Mesendoderm (in vitro differentiated cells): ENCODE measurements at regions not wholly inside any gene's neighbourhood (a gene's known extent, or its start where the extent isn't known, plus 50 kb on each side); places are given as distances from the start of the nearest gene placed in this dataset.

Experiments used
- DNase-seq: peaks from one replicate; pipeline ENCODE4 v3.0.0; 2013
- H2AK5ac ChIP-seq: 2 replicates; pipeline ENCODE4 v1.6.1; 2013; ENCODE audit warnings: low read length, inconsistent platforms
- H2BK120ac ChIP-seq: 2 replicates; pipeline ENCODE4 v1.6.1; 2013; ENCODE audit warnings: low read depth, mild to moderate bottlenecking, low read length, moderate library complexity, mixed read lengths
- H2BK15ac ChIP-seq: replicated peaks from 2 replicates; pipeline ENCODE4 v1.6.1; 2013; ENCODE audit warnings: low read depth, mild to moderate bottlenecking, moderate library complexity
- H2BK5ac ChIP-seq: 2 replicates; pipeline ENCODE4 v1.6.1; 2013; ENCODE audit warnings: low read length, inconsistent platforms
- H3K18ac ChIP-seq: 2 replicates; pipeline ENCODE4 v1.6.1; 2013; ENCODE audit warnings: mild to moderate bottlenecking, low read length, mixed read lengths
- H3K23ac ChIP-seq: one replicate; pipeline ENCODE4 v1.6.1; 2013; ENCODE audit warnings: low read length
- H3K27ac ChIP-seq: 2 replicates; pipeline ENCODE4 v1.5.1; 2013; ENCODE audit warnings: low read depth, mild to moderate bottlenecking, inconsistent platforms, low read length, moderate library complexity
- H3K27me3 ChIP-seq: 2 replicates; pipeline ENCODE4 v1.6.1; 2013; ENCODE audit warnings: low read length, control low read depth, mild to moderate bottlenecking, inconsistent platforms; ENCODE audit not compliant: insufficient read depth, poor library complexity
- H3K36me3 ChIP-seq: 2 replicates; pipeline ENCODE4 v1.6.1; 2013; ENCODE audit warnings: low read length, inconsistent platforms; ENCODE audit not compliant: control insufficient read depth, insufficient read depth
- H3K4ac ChIP-seq: one replicate; pipeline ENCODE4 v1.6.1; 2013; ENCODE audit warnings: low read depth, mild to moderate bottlenecking, low read length, moderate library complexity
- H3K4me1 ChIP-seq: 2 replicates; pipeline ENCODE4 v1.6.1; 2013; ENCODE audit warnings: low read depth, low read length, inconsistent platforms; ENCODE audit not compliant: control insufficient read depth
- H3K4me2 ChIP-seq: 2 replicates; pipeline ENCODE4 v1.6.1; 2013; ENCODE audit warnings: low read length
- H3K4me3 ChIP-seq: 2 replicates; pipeline ENCODE4 v1.5.1; 2013; ENCODE audit warnings: mild to moderate bottlenecking, low read length
- H3K56ac ChIP-seq: one replicate; pipeline ENCODE4 v1.6.1; 2013; ENCODE audit warnings: low read length
- H3K79me1 ChIP-seq: 2 replicates; pipeline ENCODE4 v1.6.1; 2013; ENCODE audit warnings: low read length, inconsistent platforms
- H3K79me2 ChIP-seq: 2 replicates; pipeline ENCODE4 v1.6.1; 2013; ENCODE audit warnings: mild to moderate bottlenecking, low read length; ENCODE audit not compliant: control insufficient read depth, insufficient read depth
- H3K9ac ChIP-seq: 2 replicates; pipeline ENCODE4 v1.6.1; 2013; ENCODE audit warnings: low read length, inconsistent platforms
- H4K5ac ChIP-seq: one replicate; pipeline ENCODE4 v1.6.1; 2013; ENCODE audit warnings: low read length
- H4K8ac ChIP-seq: one replicate; pipeline ENCODE4 v1.6.1; 2013; ENCODE audit warnings: low read depth, mild to moderate bottlenecking, control low read depth, low read length, moderate library complexity
- WGBS: extraction: QIAGEN DNeasy Blood & Tissue Kit; methylation state at CpG from one replicate; pipeline ENCODE4 v1.1.7; 2013; ENCODE audit warnings: low lambda C conversion rate, missing lambda C conversion rate; ENCODE audit not compliant: insufficient coverage; ENCODE audit errors: extremely low coverage; 5-methylcytosine and 5-hydroxymethylcytosine counted together

- no peak overlapping the region for H3K23ac ChIP-seq
- no peak overlapping the region for H2BK120ac ChIP-seq
- H3K27me3 ChIP-seq = peaks cover under 1% of the 10 kb centered on the region
- H3K18ac ChIP-seq = no peak overlapping the region
- no peaks in the 10 kb centered on the region for H3K79me1 ChIP-seq
- WGBS = no CpG with 5 or more reads among the region's 6 CpGs
- H3K56ac ChIP-seq = no peak overlapping the region
- H4K8ac ChIP-seq = no peak overlapping the region
- no peak for DNase-seq
- H2AK5ac ChIP-seq = no peak overlapping the region
- H3K36me3 ChIP-seq = no peaks in the 10 kb centered on the region
- H3K4me2 ChIP-seq = no peak overlapping the region
- H3K4me3 ChIP-seq = no peak overlapping the region
- H2BK5ac ChIP-seq = no peak overlapping the region
- no peaks in the 10 kb centered on the region for H3K79me2 ChIP-seq
- no peak overlapping the region for H3K9ac ChIP-seq
- H3K4ac ChIP-seq = no peak overlapping the region
- no peak overlapping the region for H2BK15ac ChIP-seq
- H3K27ac ChIP-seq = no peak overlapping the region
- peaks cover 5% of the 10 kb centered on the region for H3K4me1 ChIP-seq
- H4K5ac ChIP-seq = no peak overlapping the region
Measured at GRCh38 chr1:214193691-214194090, 87.3 kb upstream of the SMYD2 start.

DNA sequence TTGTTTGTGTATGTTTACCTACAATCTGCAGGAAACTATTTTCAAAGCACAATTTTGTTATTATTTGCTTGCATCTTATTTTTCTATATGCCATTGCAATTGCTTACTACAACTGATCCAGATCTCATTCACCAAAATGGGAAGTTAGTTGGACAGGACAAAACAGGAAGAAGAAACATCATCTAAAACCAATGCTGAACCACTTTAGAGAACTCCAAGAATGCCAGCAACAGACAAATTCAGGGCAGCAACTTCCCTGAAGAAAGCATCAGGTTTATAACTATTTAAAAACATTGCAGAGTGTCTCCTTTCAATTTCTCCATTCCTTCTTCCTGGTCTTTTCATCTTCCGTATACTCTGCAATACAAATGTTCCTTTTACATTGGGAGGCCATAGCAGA is 82.4 kb upstream of the SMYD2 start:
- no peak overlapping the region for H2BK15ac ChIP-seq
- H3K56ac ChIP-seq = no peak overlapping the region
- no peak overlapping the region for H4K5ac ChIP-seq
- no peaks in the 10 kb centered on the region for H3K79me1 ChIP-seq
- no peaks in the 10 kb centered on the region for H3K4me1 ChIP-seq
- H3K36me3 ChIP-seq = no peaks in the 10 kb centered on the region
- H3K23ac ChIP-seq = no peak overlapping the region
- H2BK5ac ChIP-seq = no peak overlapping the region
- H3K27me3 ChIP-seq = no peaks in the 10 kb centered on the region
- H3K4me3 ChIP-seq = no peak overlapping the region
- H4K8ac ChIP-seq = no peak overlapping the region
- no peak overlapping the region for H3K4me2 ChIP-seq
- no peak overlapping the region for H2AK5ac ChIP-seq
- no peak for DNase-seq
- H3K18ac ChIP-seq = no peak overlapping the region
- WGBS = no CpG with 5 or more reads among the region's 1 CpG
- no peak overlapping the region for H3K27ac ChIP-seq
- H3K4ac ChIP-seq = no peak overlapping the region
- H3K9ac ChIP-seq = no peak overlapping the region
- no peak overlapping the region for H2BK120ac ChIP-seq
- no peaks in the 10 kb centered on the region for H3K79me2 ChIP-seq

- WGBS = no CpG with 5 or more reads among the region's 2 CpGs
- Histone ChIP-seq H2AK5ac (no peak overlapping the region), H3K27me3 (no peaks in the 10 kb centered on the region)
Measured at GRCh38 chr1:214199585-214199984, 81.4 kb upstream of the SMYD2 start.

DNA sequence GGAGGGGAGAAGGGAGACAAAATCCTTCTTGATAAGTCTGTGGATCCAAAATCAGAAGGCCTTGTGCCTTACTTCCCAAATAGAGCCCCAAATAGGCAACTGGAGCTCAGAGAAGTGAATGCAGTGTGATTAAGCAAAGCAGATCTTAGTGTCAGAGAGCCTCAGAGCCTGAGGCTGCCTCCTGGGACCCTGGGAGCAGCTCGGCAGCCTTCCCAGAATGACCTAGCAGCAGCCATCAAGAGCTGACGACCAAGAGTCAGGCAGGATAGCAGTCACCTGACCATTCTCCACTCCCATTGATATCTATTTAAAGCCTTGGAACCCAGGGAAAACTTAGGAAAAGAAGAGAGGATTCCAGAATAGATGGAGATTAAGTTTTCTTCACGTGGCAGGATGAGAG is 78.0 kb upstream of the SMYD2 start:
- Histone ChIP-seq H3K56ac (no peak overlapping the region), H2BK15ac (no peak overlapping the region), H3K27me3 (no peaks in the 10 kb centered on the region), H4K5ac (no peak overlapping the region), H3K36me3 (no peaks in the 10 kb centered on the region), H3K23ac (no peak overlapping the region), H3K4me1 (no peaks in the 10 kb centered on the region), H3K4ac (no peak overlapping the region), H3K4me2 (no peak overlapping the region), H3K79me1 (no peaks in the 10 kb centered on the region), H3K79me2 (no peaks in the 10 kb centered on the region), H2BK5ac (no peak overlapping the region), H3K4me3 (no peak overlapping the region), H3K18ac (no peak overlapping the region), H4K8ac (no peak overlapping the region), H2AK5ac (no peak overlapping the region), H3K9ac (no peak overlapping the region), H3K27ac (no peak overlapping the region), H2BK120ac (no peak overlapping the region)
- no CpG with 5 or more reads among the region's 3 CpGs for WGBS
- DNase-seq = no peak

More at GRCh38 chr1:214199585-214199984, 81.4 kb upstream of the SMYD2 start:
- H3K4ac ChIP-seq = no peak overlapping the region
- no peaks in the 10 kb centered on the region for H3K36me3 ChIP-seq
- no peak overlapping the region for H3K4me3 ChIP-seq
- no peaks in the 10 kb centered on the region for H3K79me1 ChIP-seq
- no peak overlapping the region for H3K27ac ChIP-seq
- H2BK5ac ChIP-seq = no peak overlapping the region
- no peak overlapping the region for H3K18ac ChIP-seq
- H3K9ac ChIP-seq = no peak overlapping the region
- no peaks in the 10 kb centered on the region for H3K79me2 ChIP-seq
- H3K56ac ChIP-seq = no peak overlapping the region
- H2BK120ac ChIP-seq = no peak overlapping the region
- no peaks in the 10 kb centered on the region for H3K4me1 ChIP-seq
- H2BK15ac ChIP-seq = no peak overlapping the region
- H4K5ac ChIP-seq = no peak overlapping the region
- no peak overlapping the region for H3K4me2 ChIP-seq
- no peak overlapping the region for H4K8ac ChIP-seq
- no peak overlapping the region for H3K23ac ChIP-seq
- no peak for DNase-seq

- Histone ChIP-seq H3K9ac (no peak overlapping the region), H2BK5ac (no peak overlapping the region), H3K4ac (no peak overlapping the region), H3K18ac (no peak overlapping the region), H3K23ac (no peak overlapping the region), H4K8ac (no peak overlapping the region), H3K4me2 (no peak overlapping the region), H3K79me1 (no peaks in the 10 kb centered on the region), H4K5ac (no peak overlapping the region), H3K79me2 (no peaks in the 10 kb centered on the region), H2AK5ac (no peak overlapping the region), H3K4me1 (peaks cover 2% of the 10 kb centered on the region), H2BK15ac (no peak overlapping the region), H3K27me3 (no peaks in the 10 kb centered on the region), H3K27ac (no peak overlapping the region), H2BK120ac (no peak overlapping the region), H3K36me3 (no peaks in the 10 kb centered on the region), H3K4me3 (no peak overlapping the region), H3K56ac (no peak overlapping the region)
- no peak for DNase-seq
- no CpG with 5 or more reads among the region's 8 CpGs for WGBS
Measured at GRCh38 chr1:214205053-214205452, 75.9 kb upstream of the SMYD2 start.

DNA sequence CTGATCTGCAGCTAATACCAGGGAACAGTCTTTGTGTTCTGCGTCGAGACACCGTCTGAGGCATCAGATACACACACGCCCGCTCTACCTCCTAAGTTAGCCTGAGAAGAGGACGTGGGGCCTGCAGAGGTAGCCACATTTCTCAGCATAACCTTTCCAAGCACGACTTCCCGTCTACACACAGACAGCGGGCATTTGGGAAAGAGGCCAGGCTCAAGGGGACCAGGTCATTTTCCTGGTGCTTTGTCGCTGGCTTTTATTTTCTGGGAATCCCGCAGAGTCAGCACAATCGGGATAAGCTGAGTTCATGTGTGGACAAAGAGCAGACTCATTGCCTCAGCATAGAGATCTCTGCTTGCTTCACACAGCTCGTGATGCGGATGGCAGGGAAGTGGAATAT is 72.5 kb upstream of the SMYD2 start:
- H3K4me3 ChIP-seq = no peak overlapping the region
- no peaks in the 10 kb centered on the region for H3K79me1 ChIP-seq
- H3K36me3 ChIP-seq = no peaks in the 10 kb centered on the region
- no CpG with 5 or more reads among the region's 14 CpGs for WGBS
- no peak overlapping the region for H3K4me2 ChIP-seq
- DNase-seq = no peak
- H3K27me3 ChIP-seq = no peaks in the 10 kb centered on the region
- peaks cover 2% of the 10 kb centered on the region for H3K4me1 ChIP-seq
- no peaks in the 10 kb centered on the region for H3K79me2 ChIP-seq
- H4K8ac ChIP-seq = no peak overlapping the region
- no peak overlapping the region for H3K18ac ChIP-seq
- no peak overlapping the region for H2BK120ac ChIP-seq
- no peak overlapping the region for H3K9ac ChIP-seq
- H4K5ac ChIP-seq = no peak overlapping the region
- H3K4ac ChIP-seq = no peak overlapping the region
- no peak overlapping the region for H2BK5ac ChIP-seq
- no peak overlapping the region for H2BK15ac ChIP-seq
- no peak overlapping the region for H3K23ac ChIP-seq
- H2AK5ac ChIP-seq = no peak overlapping the region
- H3K27ac ChIP-seq = no peak overlapping the region
- no peak overlapping the region for H3K56ac ChIP-seq
